A673 (cell line): ENCODE measurements at regions not wholly inside any gene's neighbourhood (a gene's known extent, or its start where the extent isn't known, plus 50 kb on each side); places are given as distances from the start of the nearest gene placed in this dataset.

Source experiments
- EZH2 ChIP-seq: fragments of 200-600 bp; sonication (generic); IDR thresholded peaks from 2 replicates; pipeline ENCODE4 v1.6.1; 2017; ENCODE audit warnings: borderline replicate concordance, low read depth, mild to moderate bottlenecking, mixed read lengths, antibody characterized with exemption, low read length; ENCODE audit not compliant: poor library complexity, severe bottlenecking
- TF ChIP-seq, protein P1 (sequence below): fragments of 300-800, 200-600 bp; sonication (generic); conservative IDR thresholded peaks from 2 replicates; pipeline ENCODE4 v1.5.1; 2017; ENCODE audit warnings: low read depth, mild to moderate bottlenecking, antibody characterized with exemption, low read length, moderate library complexity, mixed read lengths

- TF ChIP-seq EZH2: no peak
- TF ChIP-seq, protein P1, sequence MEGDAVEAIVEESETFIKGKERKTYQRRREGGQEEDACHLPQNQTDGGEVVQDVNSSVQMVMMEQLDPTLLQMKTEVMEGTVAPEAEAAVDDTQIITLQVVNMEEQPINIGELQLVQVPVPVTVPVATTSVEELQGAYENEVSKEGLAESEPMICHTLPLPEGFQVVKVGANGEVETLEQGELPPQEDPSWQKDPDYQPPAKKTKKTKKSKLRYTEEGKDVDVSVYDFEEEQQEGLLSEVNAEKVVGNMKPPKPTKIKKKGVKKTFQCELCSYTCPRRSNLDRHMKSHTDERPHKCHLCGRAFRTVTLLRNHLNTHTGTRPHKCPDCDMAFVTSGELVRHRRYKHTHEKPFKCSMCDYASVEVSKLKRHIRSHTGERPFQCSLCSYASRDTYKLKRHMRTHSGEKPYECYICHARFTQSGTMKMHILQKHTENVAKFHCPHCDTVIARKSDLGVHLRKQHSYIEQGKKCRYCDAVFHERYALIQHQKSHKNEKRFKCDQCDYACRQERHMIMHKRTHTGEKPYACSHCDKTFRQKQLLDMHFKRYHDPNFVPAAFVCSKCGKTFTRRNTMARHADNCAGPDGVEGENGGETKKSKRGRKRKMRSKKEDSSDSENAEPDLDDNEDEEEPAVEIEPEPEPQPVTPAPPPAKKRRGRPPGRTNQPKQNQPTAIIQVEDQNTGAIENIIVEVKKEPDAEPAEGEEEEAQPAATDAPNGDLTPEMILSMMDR: no peak
These were observed 104.5 kb downstream of the RPLP1 start for GRCh38 chr15:69557020-69557706.
